ENCODE measurements at regions not wholly inside any gene's neighbourhood (a gene's known extent, or its start where the extent isn't known, plus 50 kb on each side); places are given as distances from the start of the nearest gene placed in this dataset.

GRCh38 chr13:65768545-65768944 is 1461.6 kb downstream of the PCDH9 start:
- no peak overlapping the region for H3K27ac ChIP-seq
- TF ChIP-seq CTCF (IDR thresholded peaks at IDR 0.05) (no peak), ZFX (IDR thresholded peaks at IDR 0.05; ENCODE audit: borderline replicate concordance) (no peak)

GRCh38 chr13:65763811-65764210 is 1466.3 kb downstream of the PCDH9 start:
- no peak overlapping the region for H3K27ac ChIP-seq
- TF ChIP-seq ZFX (IDR thresholded peaks at IDR 0.05; ENCODE audit: borderline replicate concordance) (no peak), CTCF (IDR thresholded peaks at IDR 0.05) (no peak)

- TF ChIP-seq ZFX (IDR thresholded peaks at IDR 0.05; ENCODE audit: borderline replicate concordance): no peak
- TF ChIP-seq CTCF (IDR thresholded peaks at IDR 0.05): no peak
Measured at GRCh38 chr13:65762012-65762411, 1468.1 kb downstream of the PCDH9 start.

GRCh38 chr13:65756071-65756671 is 1474.0 kb downstream of the PCDH9 start:
- TF ChIP-seq ZFX (IDR thresholded peaks at IDR 0.05; ENCODE audit: borderline replicate concordance) (no peak), CTCF (IDR thresholded peaks at IDR 0.05) (no peak)
- H3K27ac ChIP-seq: no peak overlapping the region

More at GRCh38 chr13:65762012-65762411, 1468.1 kb downstream of the PCDH9 start:
- H3K27ac ChIP-seq: peak overlapping the region; percentile 65; the same call in 1 of the 2 replicates

- no peak overlapping the region for H3K27ac ChIP-seq
Measured at GRCh38 chr13:65748227-65748626, 1481.9 kb downstream of the PCDH9 start.

GRCh38 chr13:65746406-65746921 is 1483.7 kb downstream of the PCDH9 start:
- H3K27ac ChIP-seq: no peak overlapping the region
- TF ChIP-seq CTCF (IDR thresholded peaks at IDR 0.05): no peak
- TF ChIP-seq ZFX (IDR thresholded peaks at IDR 0.05; ENCODE audit: borderline replicate concordance): no peak

More at GRCh38 chr13:65748227-65748626, 1481.9 kb downstream of the PCDH9 start:
- TF ChIP-seq CTCF (IDR thresholded peaks at IDR 0.05) (no peak), ZFX (IDR thresholded peaks at IDR 0.05; ENCODE audit: borderline replicate concordance) (no peak)

GRCh38 chr13:65744836-65745235 is 1485.3 kb downstream of the PCDH9 start:
- H3K27ac ChIP-seq: no peak overlapping the region
- TF ChIP-seq CTCF (IDR thresholded peaks at IDR 0.05): no peak
- TF ChIP-seq ZFX (IDR thresholded peaks at IDR 0.05; ENCODE audit: borderline replicate concordance): no peak

Data from 22Rv1 (cell line).